Vagina (tissue), 2 donors: ENCODE measurements at regions not wholly inside any gene's neighbourhood (a gene's known extent, or its start where the extent isn't known, plus 50 kb on each side); places are given as distances from the start of the nearest gene placed in this dataset.

Experiments used
- POLR2A ChIP-seq, 2 donors: fragments of 450-650 bp; IDR thresholded peaks; one replicate each; pipeline ENCODE4 v1.6.1; 2017; ENCODE audit warnings: antibody characterized with exemption in 2 of 2, mild to moderate bottlenecking in 2 of 2, moderate library complexity in 2 of 2
- POLR2AphosphoS5 ChIP-seq, 2 donors: sonication (generic); formaldehyde crosslinking; IDR thresholded peaks; one replicate each; pipeline ENCODE4 v1.9.0; 2017; ENCODE audit warnings: antibody characterized with exemption in 2 of 2, mild to moderate bottlenecking in 2 of 2, low read depth in 1 of 2; ENCODE audit not compliant: insufficient read depth in 1 of 2
- TF ChIP-seq, protein P1 (sequence below), 3 experiments: fragments of 450-650 bp in 2 of 3; fragments of 200-600 bp in 1 of 3; sonication (generic) in 1 of 3; IDR thresholded peaks; one replicate each; pipeline ENCODE4 v1.5.1; 2017 to 2019; ENCODE audit warnings: antibody characterized with exemption in 3 of 3, mild to moderate bottlenecking in 2 of 3, moderate library complexity in 2 of 3

DNA sequence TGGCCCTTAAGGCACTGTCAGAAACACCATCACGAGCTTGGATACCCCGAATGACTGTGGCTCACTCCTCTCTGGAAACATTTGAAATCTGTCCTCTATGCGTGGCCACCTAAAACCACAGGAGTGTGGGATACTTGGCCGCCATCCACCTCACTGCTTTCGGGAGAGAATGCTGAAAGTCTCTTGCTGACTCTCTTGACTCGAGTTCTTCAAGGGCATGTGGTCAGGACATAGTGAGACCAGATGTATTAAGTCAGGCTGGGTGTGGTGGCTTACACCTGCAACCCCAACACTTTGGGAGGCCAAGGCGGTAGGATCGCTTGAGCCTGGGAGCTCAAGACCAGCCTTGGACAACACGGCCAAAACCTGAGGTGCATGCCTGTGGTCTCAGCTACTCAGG, 174.7 kb upstream of the ALG10B start:
- TF ChIP-seq, protein P1, sequence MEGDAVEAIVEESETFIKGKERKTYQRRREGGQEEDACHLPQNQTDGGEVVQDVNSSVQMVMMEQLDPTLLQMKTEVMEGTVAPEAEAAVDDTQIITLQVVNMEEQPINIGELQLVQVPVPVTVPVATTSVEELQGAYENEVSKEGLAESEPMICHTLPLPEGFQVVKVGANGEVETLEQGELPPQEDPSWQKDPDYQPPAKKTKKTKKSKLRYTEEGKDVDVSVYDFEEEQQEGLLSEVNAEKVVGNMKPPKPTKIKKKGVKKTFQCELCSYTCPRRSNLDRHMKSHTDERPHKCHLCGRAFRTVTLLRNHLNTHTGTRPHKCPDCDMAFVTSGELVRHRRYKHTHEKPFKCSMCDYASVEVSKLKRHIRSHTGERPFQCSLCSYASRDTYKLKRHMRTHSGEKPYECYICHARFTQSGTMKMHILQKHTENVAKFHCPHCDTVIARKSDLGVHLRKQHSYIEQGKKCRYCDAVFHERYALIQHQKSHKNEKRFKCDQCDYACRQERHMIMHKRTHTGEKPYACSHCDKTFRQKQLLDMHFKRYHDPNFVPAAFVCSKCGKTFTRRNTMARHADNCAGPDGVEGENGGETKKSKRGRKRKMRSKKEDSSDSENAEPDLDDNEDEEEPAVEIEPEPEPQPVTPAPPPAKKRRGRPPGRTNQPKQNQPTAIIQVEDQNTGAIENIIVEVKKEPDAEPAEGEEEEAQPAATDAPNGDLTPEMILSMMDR (IDR thresholded peaks at IDR 0.05), result no peak
- TF ChIP-seq POLR2AphosphoS5 (IDR thresholded peaks at IDR 0.05; ENCODE audit: insufficient read depth in 1 of 2, low read depth in 1 of 2) (no peak), POLR2A (IDR thresholded peaks at IDR 0.05) (no peak)
